SK-N-SH treated with all-trans-retinoic acid at 6 μM for 48 hours (cell line): ENCODE measurements at regions not wholly inside any gene's neighbourhood (a gene's known extent, or its start where the extent isn't known, plus 50 kb on each side); places are given as distances from the start of the nearest gene placed in this dataset.

Experiments
- ATAC-seq: fragments of 200-7000 bp; cut with Tn5 transposase; 3 replicates; pipeline ENCODE4 v1.9.1; 2020; ENCODE audit warnings: mild to moderate bottlenecking, moderate library complexity
- ARNTL ChIP-seq: fragments of 450-650 bp; formaldehyde crosslinking; IDR thresholded peaks from 2 replicates; pipeline ENCODE4 v1.5.0; 2020; ENCODE audit warnings: low read depth, mild to moderate bottlenecking, moderate library complexity, borderline replicate concordance
- CSDC2 ChIP-seq: fragments of 250-450 bp; sonication (Bioruptor Pico); IDR thresholded peaks from 2 replicates; pipeline ENCODE4 v1.5.0; 2020; ENCODE audit warnings: mild to moderate bottlenecking, moderate library complexity
- CSRNP3 ChIP-seq: fragments of 250-450 bp; sonication (Bioruptor Pico); IDR thresholded peaks from 2 replicates; pipeline ENCODE4 v1.5.1; 2021; ENCODE audit warnings: mild to moderate bottlenecking, moderate library complexity
- ESRRG ChIP-seq: fragments of 250-450 bp; sonication (Bioruptor Pico); IDR thresholded peaks from 2 replicates; pipeline ENCODE4 v1.6.1; 2021; ENCODE audit warnings: mild to moderate bottlenecking
- GLIS3 ChIP-seq: fragments of 250-450 bp; sonication (Bioruptor Pico); IDR thresholded peaks from 2 replicates; pipeline ENCODE4 v1.5.0; 2020; ENCODE audit warnings: mild to moderate bottlenecking, moderate library complexity
- ISL1 ChIP-seq: fragments of 250-450 bp; sonication (Bioruptor Pico); IDR thresholded peaks from 2 replicates; pipeline ENCODE4 v2.1.2; 2022; ENCODE audit warnings: mild to moderate bottlenecking, moderate library complexity
- OSR1 ChIP-seq: fragments of 250-450 bp; sonication (Bioruptor Pico); IDR thresholded peaks from 2 replicates; pipeline ENCODE4 v1.8.0; 2022; ENCODE audit warnings: moderate library complexity, mild to moderate bottlenecking, inconsistent platforms
- PATZ1 ChIP-seq: fragments of 250-450 bp; sonication (Bioruptor Pico); IDR thresholded peaks from 2 replicates; pipeline ENCODE4 v1.8.0; 2020; ENCODE audit warnings: mild to moderate bottlenecking, moderate library complexity, borderline replicate concordance
- POU6F1 ChIP-seq: fragments of 250-450 bp; sonication (Bioruptor Pico); IDR thresholded peaks from 2 replicates; pipeline ENCODE4 v1.8.0; 2021; ENCODE audit warnings: low read depth, mild to moderate bottlenecking, moderate library complexity, borderline replicate concordance
- PPARA ChIP-seq: fragments of 250-450 bp; sonication (Bioruptor Pico); IDR thresholded peaks from 2 replicates; pipeline ENCODE4 v1.5.0; 2020; ENCODE audit warnings: mild to moderate bottlenecking, borderline replicate concordance
- RARB ChIP-seq: fragments of 250-450 bp; sonication (Bioruptor Pico); IDR thresholded peaks from 2 replicates; pipeline ENCODE4 v1.8.0; 2021; ENCODE audit warnings: mild to moderate bottlenecking, moderate library complexity
- SNAI2 ChIP-seq: fragments of 250-450 bp; sonication (Bioruptor Pico); IDR thresholded peaks from 2 replicates; pipeline ENCODE4 v1.5.0; 2020; ENCODE audit warnings: mild to moderate bottlenecking, moderate library complexity
- TCF4 ChIP-seq: fragments of 250-450 bp; sonication (Bioruptor Pico); IDR thresholded peaks from 2 replicates; pipeline ENCODE4 v1.8.0; 2021; ENCODE audit warnings: mild to moderate bottlenecking, moderate library complexity, borderline replicate concordance
- TOX ChIP-seq: fragments of 250-450 bp; sonication (Bioruptor Pico); IDR thresholded peaks from 2 replicates; pipeline ENCODE4 v1.8.0; 2021; ENCODE audit warnings: mild to moderate bottlenecking, moderate library complexity, borderline replicate concordance
- ZFP3 ChIP-seq: fragments of 250-450 bp; sonication (Bioruptor Pico); IDR thresholded peaks from 2 replicates; pipeline ENCODE4 v1.5.0; 2020; ENCODE audit warnings: mild to moderate bottlenecking, moderate library complexity
- ZFP30 ChIP-seq: fragments of 450-650 bp; formaldehyde crosslinking; IDR thresholded peaks from 2 replicates; pipeline ENCODE4 v1.5.0; 2022; ENCODE audit warnings: mild to moderate bottlenecking, moderate library complexity
- ZNF565 ChIP-seq: fragments of 450-650 bp; formaldehyde crosslinking; conservative IDR thresholded peaks from 2 replicates; pipeline ENCODE4 v1.5.0; 2020; ENCODE audit warnings: low read depth, mild to moderate bottlenecking, moderate library complexity
- ZNF70 ChIP-seq: fragments of 450-650 bp; formaldehyde crosslinking; IDR thresholded peaks from 2 replicates; pipeline ENCODE4 v1.5.0; 2020; ENCODE audit warnings: mild to moderate bottlenecking, moderate library complexity
- ZNF8 ChIP-seq: fragments of 450-650 bp; formaldehyde crosslinking; IDR thresholded peaks from 2 replicates; pipeline ENCODE4 v1.5.0; 2020; ENCODE audit warnings: mild to moderate bottlenecking, moderate library complexity
- TF ChIP-seq, protein P1 (sequence below): fragments of 250-450 bp; sonication (Bioruptor Pico); IDR thresholded peaks from 2 replicates; pipeline ENCODE4 v1.5.0; 2020; ENCODE audit warnings: mild to moderate bottlenecking, moderate library complexity
- TF ChIP-seq, protein P2 (sequence below): fragments of 250-450 bp; sonication (Bioruptor Pico); IDR thresholded peaks from 2 replicates; pipeline ENCODE4 v1.5.1; 2020; ENCODE audit warnings: low read depth, mild to moderate bottlenecking, moderate library complexity

GRCh38 chr15:47363653-47364052, 353.7 kb upstream of the SEMA6D start:
- no peak for TF ChIP-seq ESRRG (CRISPR knock-in tag)
- TF ChIP-seq, protein P1, sequence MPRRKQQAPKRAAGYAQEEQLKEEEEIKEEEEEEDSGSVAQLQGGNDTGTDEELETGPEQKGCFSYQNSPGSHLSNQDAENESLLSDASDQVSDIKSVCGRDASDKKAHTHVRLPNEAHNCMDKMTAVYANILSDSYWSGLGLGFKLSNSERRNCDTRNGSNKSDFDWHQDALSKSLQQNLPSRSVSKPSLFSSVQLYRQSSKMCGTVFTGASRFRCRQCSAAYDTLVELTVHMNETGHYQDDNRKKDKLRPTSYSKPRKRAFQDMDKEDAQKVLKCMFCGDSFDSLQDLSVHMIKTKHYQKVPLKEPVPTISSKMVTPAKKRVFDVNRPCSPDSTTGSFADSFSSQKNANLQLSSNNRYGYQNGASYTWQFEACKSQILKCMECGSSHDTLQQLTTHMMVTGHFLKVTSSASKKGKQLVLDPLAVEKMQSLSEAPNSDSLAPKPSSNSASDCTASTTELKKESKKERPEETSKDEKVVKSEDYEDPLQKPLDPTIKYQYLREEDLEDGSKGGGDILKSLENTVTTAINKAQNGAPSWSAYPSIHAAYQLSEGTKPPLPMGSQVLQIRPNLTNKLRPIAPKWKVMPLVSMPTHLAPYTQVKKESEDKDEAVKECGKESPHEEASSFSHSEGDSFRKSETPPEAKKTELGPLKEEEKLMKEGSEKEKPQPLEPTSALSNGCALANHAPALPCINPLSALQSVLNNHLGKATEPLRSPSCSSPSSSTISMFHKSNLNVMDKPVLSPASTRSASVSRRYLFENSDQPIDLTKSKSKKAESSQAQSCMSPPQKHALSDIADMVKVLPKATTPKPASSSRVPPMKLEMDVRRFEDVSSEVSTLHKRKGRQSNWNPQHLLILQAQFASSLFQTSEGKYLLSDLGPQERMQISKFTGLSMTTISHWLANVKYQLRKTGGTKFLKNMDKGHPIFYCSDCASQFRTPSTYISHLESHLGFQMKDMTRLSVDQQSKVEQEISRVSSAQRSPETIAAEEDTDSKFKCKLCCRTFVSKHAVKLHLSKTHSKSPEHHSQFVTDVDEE (CRISPR knock-in tag) = no peak
- TF ChIP-seq ZFP3 (CRISPR knock-in tag) = no peak
- no peak for TF ChIP-seq RARB (CRISPR knock-in tag)
- no peak for TF ChIP-seq PPARA
- TF ChIP-seq ZNF70 (CRISPR knock-in tag) = no peak
- no peak for TF ChIP-seq TOX (CRISPR knock-in tag)
- no peak for TF ChIP-seq PATZ1 (CRISPR knock-in tag)
- TF ChIP-seq ISL1 = no peak
- TF ChIP-seq ZFP30 (CRISPR knock-in tag) = no peak
- TF ChIP-seq, protein P2, sequence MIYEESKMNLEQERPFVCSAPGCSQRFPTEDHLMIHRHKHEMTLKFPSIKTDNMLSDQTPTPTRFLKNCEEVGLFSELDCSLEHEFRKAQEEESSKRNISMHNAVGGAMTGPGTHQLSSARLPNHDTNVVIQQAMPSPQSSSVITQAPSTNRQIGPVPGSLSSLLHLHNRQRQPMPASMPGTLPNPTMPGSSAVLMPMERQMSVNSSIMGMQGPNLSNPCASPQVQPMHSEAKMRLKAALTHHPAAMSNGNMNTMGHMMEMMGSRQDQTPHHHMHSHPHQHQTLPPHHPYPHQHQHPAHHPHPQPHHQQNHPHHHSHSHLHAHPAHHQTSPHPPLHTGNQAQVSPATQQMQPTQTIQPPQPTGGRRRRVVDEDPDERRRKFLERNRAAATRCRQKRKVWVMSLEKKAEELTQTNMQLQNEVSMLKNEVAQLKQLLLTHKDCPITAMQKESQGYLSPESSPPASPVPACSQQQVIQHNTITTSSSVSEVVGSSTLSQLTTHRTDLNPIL = no peak
- TF ChIP-seq TCF4 (CRISPR knock-in tag) = no peak
- TF ChIP-seq GLIS3 (CRISPR knock-in tag) = no peak
- TF ChIP-seq POU6F1 = no peak
- TF ChIP-seq ZNF565 = no peak
- TF ChIP-seq OSR1 (CRISPR knock-in tag) = no peak
- TF ChIP-seq CSRNP3 (CRISPR knock-in tag) = no peak
- no peak for TF ChIP-seq ARNTL (CRISPR knock-in tag)
- no peak for TF ChIP-seq CSDC2
- no peak for TF ChIP-seq SNAI2 (CRISPR knock-in tag)
- no peak for ATAC-seq

GRCh38 chr15:47364230-47365141, 352.8 kb upstream of the SEMA6D start:
- TF ChIP-seq TCF4 (CRISPR knock-in tag) (peak; percentile 90; the same call in 1 of the 2 replicates), ZNF8 (peak; percentile 62), PATZ1 (CRISPR knock-in tag) (no peak), RARB (CRISPR knock-in tag) (no peak), ZFP30 (CRISPR knock-in tag) (no peak), CSDC2 (no peak), ZNF70 (CRISPR knock-in tag) (0 out of 2 replicates have a peak, but pooled peaks have one; percentile 38)
- TF ChIP-seq, protein P1 (CRISPR knock-in tag) = peak; percentile 81
- ATAC-seq = no peak
